ENCODE measurements at regions not wholly inside any gene's neighbourhood (a gene's known extent, or its start where the extent isn't known, plus 50 kb on each side); places are given as distances from the start of the nearest gene placed in this dataset.

DNA sequence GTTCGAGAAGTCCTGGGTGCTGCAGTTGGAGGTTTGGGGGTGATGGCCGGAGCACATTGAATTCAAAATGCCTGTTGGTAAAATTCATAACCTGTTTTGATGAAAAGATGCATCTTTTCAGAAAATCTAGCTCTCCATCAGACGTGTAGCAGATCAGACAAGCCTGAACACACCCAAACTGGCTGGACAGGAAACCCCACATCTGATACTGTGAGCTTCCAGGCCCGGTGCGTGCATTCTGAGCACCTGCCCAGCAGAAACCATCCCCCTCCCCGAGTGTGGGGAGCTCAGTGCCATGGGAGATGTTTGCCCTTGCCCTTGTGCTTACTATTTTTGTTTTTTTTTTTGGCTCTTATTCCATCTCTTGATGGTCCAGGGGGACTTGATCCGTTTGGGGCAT is 417.1 kb downstream of the TCERG1L start:
- no peak for DNase-seq

DNA sequence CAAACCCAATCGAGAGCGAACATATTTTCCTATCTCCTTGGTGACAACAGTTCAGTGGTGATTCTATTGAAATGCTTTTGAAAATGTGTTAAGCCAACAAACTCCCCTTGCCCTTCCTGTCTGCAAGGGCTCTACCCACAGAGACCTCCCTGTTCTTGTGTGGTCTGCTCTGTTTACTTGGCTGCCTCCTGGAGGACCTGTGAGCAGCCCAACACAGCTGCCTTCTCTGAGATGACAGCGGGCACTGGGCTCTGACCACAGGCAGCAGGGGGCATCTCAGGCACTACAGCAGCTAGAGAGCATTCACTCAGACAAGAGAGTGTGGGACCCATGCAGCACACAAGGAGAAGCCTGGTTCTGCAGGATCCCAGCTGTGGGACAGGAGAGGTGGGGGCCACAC is 416.4 kb downstream of the TCERG1L start:
- DNase-seq: no peak

DNA sequence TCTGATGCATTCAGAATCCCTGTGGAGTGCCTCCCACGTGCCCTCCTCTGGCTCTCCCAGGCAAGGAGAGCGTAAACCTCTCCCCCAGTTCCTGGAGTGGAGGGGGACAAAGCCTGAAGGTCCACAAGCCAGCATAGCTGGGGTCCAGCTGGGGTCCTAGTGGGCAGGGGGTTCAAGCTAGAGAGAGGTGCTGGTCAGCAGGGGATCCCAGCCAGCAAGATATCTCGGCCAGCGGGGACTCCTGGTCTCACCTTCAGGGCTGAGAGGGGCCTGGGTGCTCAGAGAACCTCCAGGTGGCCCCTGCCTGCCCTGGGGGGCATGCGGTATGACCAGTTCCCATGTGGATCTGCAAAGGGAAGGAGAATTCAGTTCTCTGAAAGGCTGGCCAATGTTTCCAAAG is 413.7 kb downstream of the TCERG1L start:
- DNase-seq: no peak

DNA sequence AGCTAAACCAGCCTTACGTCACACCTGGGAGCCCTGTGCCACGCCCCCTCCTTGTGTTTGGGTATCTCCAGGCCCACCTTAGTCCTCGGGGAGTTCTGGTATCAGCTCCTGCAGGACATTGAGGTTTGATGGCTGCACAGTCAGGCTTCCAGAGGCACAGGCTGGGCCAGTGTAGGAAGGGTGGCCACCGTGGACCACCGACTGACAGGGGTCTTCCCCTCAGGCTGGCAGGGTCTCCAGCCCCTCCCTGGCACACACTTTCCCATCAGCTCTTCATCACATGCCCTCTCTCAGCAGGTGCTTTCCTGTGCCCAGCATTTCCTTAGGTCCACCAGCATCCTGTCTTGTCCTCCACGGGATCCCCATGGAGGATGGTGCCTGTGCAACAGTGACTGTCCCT is 413.1 kb downstream of the TCERG1L start:
- DNase-seq: no peak

DNA sequence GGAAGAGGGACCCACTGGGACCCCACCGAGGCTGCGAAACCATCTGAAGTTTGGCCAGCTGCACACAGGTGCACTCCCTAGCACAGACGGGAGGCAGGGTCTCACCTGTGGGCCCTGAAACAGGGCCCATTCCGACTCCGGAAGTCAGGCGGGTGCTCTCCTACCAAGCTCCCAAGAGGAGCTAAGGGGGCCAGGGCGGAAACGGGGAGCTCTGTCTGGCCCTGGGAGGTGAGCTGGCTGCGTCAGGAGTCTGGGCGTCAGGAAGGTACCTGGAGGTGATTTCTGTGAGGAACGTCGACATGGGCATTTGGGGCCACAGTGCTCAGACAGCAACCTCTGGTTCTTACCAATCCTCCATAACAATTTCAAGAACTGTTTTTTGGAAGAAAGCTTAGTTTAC is 411.7 kb downstream of the TCERG1L start:
- DNase-seq: no peak

DNA sequence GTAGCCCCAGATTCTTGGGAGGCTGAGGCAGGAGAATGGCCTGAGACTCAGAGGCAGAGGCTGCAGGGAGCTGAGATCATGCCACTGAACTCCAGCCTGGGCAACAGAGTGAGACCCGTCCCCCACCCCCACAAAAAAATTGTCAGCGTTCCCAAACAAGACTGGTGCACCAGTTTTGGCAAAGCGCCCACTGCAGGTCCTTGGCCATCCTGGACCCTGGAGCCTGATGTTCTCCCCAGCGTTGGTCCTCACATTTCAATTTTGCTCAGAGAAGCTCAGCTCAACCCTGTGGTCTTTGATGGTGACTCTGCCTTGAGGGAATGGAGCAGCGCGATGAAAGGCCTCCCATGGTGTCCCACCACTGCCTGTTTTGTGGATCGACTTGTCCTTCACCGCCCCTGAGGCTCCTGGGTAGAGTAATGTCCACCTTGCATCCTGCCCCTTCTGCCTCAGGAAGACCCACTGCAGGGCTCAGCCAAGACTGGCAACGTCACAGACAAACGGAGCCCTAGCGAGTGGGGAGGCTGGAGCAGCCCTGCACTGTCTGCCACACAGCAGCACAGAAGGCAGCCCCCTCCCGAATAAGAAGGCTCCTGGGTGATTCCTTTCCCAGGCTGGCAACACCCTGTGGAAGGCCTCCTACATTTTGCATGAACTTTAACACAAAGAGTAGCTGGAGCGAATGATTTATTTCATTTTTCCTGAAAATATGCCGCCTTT is 410.9 kb downstream of the TCERG1L start:
- DNase-seq: no peak

DNA sequence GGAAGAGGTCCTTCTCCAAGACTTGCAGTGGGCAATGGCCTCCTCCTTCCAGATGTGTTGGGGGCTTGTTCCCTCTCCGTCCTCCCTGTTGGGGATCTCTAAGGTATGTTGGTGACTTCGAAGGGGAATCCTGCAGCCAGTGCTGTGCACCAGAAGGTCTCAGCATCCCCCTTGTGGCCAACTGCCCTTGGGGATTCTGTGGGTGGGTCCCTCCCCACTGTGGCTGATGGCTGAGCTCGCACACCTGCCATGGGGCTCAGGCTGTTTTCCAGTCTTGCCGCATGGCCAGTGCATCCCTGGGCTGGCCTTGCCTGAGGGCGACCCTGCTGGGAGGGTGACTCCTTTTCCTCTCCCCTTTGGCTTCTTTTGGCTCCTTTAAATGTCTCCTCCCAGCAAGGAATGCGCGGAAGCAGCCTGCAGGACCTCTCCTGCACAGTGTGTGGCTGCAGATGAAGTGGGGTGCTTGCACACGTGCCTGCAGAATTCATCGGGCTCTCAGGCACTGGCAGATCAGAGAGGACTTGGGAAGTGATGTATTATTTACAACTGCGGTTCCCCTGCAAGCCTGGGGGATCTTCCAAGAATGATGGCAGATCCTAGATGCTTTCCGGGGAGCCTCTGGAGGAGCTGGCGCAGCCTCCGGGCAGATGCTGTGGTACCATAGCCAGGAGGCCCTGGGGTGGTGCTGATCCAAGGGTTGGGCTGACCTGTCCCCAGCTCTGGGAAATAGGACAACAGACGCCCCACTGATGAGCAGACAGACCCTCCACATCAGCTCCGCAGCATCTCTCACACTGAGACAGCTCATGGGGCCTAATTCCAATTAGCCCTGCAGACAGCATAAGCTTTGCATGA is 410.0 kb downstream of the TCERG1L start:
- DNase-seq: no peak

DNA sequence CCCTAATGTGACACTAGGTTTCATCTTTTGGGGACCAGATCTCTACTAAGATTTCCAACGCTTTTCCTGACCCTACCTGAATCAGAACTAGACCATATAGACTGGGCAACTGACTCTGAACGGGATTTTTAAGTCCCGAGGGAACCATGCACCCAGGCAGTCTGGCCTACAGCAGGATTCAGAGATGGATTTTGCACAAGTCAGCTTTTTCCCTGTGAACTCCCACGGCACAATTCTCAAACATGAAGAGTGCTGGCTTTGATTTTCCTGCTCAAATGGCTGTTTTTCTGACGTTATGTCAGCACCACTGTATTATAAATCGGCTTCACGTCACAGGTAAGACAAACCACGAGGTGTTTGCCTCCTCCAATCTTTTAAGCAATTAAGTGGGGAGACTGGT is 409.1 kb downstream of the TCERG1L start:
- no peak for DNase-seq

DNA sequence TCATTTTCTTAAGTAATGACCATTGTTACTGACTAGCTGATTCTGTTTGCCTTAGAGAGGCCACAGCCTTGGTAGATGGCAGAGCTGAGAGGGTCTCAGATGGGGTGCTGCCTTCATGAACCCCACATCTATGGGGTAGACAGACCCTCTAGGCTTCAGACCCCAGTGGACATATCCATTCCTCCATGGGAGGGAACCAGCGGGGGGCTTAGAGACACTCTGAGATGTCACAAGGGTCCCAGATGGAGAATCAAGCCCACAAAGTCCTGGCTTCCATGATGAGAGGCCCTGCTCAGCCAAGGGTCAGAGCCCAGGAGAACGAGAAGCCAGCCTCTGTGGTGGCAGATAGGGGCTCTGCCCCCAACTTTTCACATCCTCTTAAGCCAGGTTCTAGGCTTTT is 408.6 kb downstream of the TCERG1L start:
- no peak for DNase-seq

DNA sequence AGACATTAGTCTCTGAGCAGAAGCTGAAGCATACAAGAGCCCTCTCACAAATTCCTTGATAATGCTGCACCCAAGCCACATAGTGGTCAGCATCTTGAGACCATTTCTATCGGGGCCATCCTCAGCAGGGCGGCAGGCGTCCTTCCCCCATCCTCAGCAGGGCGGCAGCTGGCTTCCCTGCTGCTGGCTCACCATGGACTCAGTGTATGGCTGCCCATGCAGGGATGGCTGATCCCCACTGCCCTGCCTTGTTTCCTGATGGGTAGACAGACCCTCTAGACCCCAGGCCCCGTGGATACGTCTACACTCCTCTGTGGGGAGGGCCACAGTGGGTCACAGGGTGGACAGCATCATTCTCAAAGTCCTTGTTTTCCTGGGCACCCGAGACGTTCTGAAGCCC is 406.8 kb downstream of the TCERG1L start:
- no peak for DNase-seq

DNA sequence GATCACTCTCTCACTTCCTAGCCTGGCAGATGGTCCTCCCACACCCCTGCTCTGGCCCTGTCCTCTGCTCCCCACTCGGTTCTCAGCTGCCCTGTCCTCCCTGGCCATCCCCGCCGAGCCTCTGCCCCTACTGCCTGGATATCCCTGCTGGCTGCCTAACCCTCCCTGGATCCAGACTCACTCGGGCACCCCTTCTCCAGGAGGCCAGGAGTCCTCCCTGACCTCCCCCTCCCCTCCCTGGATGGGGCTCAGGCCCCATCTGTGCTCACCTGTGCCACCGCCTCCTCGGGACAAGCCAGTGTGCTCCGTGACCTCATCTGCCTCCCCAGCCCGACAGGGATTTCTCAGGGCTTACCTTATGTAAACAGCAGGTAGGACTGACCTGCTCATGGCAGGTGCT is 406.1 kb downstream of the TCERG1L start:
- no peak for DNase-seq

DNA sequence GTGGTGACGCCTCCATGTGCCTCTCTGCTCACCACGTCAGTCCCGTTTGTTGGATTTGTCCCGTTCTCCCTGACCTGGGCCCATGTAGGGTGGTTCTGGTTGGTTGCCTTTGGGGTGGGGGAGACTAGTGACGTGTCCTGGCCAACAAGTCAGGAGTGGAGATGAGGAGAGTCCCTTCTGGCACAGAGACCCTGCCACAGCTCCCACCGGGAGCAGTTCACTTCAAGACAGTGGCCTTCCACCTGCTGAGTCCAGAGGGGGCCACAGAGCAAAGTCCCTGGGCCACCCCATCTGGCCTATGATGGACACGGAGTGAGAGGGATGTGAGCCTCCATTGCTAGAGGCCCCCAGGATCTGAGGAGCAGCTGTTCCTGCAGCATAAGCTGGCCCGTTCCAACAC is 405.6 kb downstream of the TCERG1L start:
- no peak for DNase-seq

DNA sequence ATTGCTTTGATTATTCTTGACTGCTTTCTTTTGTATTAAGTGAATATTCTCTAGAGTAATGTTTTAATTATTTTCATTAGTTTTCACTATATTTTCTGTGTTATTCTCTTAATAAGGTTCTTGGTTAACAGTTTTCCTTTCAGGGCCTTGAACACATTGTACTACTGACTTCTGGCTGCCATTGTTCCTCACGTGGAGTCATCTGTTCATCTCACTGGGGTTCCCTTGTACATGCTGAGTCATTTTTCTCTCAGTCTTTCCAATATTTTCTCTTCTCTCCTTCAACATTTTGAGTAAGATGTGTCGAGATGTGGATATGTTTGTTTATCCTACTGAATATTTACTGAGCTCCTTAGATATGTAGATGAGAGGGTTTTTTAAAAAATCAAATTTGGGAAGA is 400.7 kb downstream of the TCERG1L start:
- DNase-seq: no peak

DNA sequence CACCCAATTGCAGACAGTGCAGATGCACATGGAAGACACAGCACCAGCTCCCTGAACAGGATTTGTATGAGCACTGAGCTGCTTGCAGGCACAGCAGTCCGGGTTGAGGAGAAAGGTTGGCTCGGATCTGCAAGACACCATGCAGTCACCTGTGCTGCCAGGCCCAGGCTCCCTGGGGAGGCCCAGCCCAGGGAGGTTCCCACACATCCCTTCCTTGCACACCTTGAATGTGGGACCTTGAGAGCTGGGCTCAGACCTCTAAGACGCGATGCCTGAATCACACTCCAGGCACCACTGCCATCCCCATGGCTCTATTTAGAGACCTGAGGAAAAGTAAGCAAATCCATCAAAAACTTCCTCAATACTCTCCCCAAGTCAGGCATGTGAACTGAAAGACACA is 397.7 kb downstream of the TCERG1L start:
- no peak for DNase-seq

DNA sequence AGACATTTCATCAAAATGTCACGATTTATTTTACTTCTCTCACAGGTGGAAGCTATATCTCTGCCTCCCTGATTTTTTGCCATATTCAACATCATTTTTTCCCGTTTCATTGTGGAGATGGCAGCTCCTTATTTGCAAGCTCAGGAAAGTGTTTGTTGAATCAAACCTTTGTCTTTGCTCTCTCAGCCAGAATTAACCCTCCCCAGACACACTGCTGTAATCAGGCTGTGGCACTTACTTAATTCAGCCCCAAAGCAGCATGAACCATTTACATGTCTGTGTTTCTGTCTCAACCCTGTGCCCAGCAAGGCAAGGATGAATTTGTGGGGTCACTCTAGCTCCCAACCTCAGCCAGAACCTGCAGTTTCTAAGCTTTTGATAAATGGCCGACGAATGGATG is 397.2 kb downstream of the TCERG1L start:
- no peak for DNase-seq

DNA sequence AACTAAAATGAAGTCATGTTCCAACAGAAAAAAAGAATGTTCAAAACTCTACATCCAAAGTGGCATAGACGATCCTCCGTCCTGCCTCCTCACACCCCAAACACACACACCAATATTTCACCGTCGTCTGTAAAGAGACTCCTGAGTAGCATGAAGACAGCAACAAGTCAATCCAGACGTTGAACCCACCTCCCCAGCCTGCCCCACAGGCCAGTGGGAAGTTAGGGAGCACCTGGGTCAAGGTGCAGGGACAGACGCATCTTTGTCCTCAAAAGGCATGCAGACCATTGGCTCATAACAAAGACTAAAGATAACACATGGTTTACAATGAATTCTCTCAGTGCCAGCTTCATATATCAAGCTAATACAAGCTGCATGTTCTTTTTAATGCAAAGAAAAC is 396.5 kb downstream of the TCERG1L start:
- no peak for DNase-seq

DNA sequence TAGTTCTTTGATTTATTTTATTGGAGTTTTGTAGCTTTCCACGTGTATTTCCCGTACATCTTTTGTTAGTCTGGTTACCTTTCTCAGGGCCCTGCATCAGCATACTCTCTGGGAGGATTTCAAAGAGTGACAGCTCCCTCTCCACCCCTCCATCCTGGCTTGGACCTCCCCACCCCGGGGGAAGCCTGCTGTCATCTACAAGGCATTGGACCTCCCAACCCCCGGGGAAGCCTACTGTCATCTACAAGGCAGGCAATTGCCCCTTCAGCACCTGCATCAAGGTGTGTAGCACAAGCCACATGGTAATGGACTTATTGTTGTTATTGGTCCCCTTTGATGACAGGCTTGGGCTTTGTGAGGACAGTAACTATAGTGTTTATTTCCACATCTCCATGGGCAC is 390.1 kb downstream of the TCERG1L start:
- DNase-seq: no peak

DNA sequence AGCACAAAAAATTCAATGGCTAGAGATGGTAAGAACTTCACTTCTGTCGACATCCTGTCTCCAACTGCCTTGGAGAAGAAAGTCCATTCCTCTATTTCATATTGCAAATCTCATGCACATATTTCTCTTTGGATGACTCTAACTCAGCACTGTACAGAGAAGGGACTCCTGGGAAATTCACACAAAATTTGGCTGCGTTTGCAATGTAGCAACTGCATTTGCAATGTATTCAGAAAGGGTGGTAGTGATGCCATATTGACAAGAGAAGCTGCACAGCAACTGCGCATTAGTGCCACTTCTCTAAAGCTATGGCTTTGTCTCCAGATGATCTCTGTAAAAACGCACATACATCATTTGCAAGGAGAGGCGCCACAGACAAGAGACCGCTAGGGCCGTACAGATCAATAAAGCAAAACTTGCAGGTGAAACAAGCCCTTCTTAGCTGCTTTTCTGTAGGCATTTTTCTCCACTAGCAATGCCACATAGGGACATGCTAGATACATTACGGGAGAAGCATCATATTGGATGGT is 389.5 kb downstream of the TCERG1L start:
- DNase-seq: no peak

DNA sequence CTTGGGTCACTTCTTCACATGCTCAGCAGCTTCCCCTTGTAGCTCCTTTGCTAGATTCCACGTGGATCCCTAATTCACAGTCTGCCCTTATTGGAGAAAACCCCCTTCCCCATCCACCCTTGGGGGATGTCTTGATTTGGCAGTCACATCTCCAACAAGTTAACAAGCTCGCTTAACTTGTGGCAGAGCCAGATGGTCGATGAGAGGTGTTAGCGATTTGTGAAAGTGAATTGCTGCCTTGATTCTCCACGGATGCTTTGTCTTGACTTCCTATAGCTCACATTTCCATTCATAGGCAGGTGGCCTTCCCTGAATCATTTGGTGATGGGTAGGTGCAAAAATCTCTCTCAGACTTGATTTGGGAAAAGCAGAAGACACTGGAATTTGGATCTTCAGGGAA is 387.9 kb downstream of the TCERG1L start:
- no peak for DNase-seq

DNA sequence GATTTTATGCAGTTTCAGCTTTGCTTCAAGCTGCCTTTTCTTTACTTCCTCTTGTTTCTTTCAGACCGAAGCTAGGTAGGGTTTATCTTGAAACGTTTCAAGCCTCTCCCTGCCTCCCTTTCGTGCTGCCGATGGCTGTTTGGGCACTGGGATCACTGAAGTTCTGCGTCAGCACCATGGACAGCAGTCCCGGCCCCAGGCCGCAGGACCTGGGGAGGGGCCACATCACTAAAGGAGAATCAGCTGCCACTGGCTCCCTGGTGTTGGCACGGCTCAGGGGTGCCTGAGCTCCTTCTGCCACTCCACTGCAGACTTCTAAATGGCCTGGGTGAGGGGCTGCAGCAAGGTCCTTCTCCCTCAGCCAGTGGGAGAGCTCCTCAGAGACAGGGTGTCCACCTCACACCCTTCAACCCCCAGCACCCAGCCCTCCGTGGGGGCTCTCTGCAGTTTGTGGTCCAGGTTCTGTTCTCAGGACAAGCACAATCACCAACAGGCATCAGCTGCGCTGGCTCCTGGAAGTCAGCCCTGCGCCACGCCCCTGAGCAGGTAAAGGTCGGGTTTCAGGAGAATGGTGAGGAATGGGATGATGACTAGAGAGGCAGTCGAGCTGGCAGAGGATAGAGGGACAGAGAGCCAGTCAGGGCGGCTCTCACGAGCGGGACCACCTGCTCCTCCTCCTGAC is 387.2 kb downstream of the TCERG1L start:
- DNase-seq: peak; percentile 1

DNA sequence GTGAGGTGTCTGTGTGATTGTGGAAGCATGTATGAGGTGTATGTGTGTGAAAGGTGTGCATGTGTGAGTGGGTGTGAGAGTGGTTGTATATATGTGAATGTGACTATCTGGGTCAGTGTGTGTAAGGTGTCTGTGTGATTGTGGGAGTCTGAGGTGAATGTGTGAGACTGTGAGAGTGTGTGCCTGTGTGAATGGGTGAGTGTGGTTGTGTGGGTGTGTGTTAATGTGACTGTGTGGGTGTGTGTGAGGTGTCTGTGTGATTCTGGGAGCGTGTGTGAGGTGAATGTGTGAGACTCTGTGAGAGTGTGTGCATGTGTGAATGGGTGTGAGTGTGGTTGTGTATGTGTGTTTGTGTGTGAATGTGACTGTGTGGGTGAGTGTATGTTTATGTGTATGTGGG is 385.1 kb downstream of the TCERG1L start:
- no peak for DNase-seq

DNA sequence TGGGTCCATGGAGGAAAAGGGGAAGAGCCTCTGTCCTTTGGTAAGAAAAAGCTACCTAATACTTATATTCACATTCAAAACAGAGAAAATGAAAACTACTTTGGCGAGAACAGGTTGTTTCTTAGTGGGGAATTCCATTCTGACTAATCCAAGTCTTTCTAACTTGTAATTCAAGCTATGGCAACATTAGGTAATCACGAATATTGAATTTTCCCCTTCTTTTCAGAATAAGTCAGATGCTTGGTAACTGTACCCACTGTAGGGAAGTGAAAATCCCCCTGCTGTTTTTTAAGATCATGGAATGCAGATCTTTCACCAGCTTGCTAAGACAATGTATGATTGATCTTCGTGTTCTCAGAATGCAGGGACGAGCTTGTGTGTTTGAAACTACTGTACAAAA is 384.4 kb downstream of the TCERG1L start:
- DNase-seq: no peak

DNA sequence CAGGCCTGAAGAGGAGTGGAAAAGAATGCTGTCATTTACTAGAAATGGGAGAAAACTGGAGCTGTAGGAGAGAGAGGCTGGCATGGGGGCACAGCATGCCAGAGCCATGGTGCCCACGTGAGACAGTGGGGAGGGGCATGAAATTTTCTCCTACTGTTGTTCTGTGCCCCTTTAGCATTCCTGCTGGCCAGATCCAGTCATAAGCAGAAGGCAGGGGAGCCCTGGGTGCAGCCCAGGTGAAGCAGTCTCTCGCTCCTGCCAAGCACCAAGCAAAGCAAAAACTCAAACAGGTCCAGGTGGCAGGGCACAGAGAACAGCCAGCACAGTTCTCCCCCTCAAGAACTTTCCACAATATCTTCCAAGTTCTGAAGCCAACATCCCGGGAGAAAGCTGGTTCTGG is 383.2 kb downstream of the TCERG1L start:
- no peak for DNase-seq
